Activated CD8-positive, alpha-beta T cell treated with anti-CD3 and anti-CD28 coated beads for 36 hours (primary cell): ENCODE measurements at regions not wholly inside any gene's neighbourhood (a gene's known extent, or its start where the extent isn't known, plus 50 kb on each side); places are given as distances from the start of the nearest gene placed in this dataset.

Experiments
- ATAC-seq: fragments of 200-7000 bp; cut with Tn5 transposase; one replicate; pipeline ENCODE4 v1.10.0; 2021; ENCODE audit warnings: mild to moderate bottlenecking, moderate library complexity
- CTCF ChIA-PET: fragments of 350-600 bp; sonication (Branson Sonifier 250); formaldehyde crosslinking; loops from one replicate; lab custom pipeline; 2021; ENCODE audit warnings: antibody characterized with exemption; lab: Charles Lee
- POLR2A ChIA-PET: fragments of 350-600 bp; sonication (Branson Sonifier 250); formaldehyde crosslinking; loops from one replicate; lab custom pipeline; 2021; ENCODE audit warnings: antibody characterized with exemption; lab: Charles Lee
- DNase-seq: peaks from one replicate; pipeline ENCODE4 v3.0.0-alpha.2; 2020
- H3K27ac Mint-ChIP-seq: one replicate; pipeline ENCODE4 v1.8.0; 2021; ENCODE audit warnings: mild to moderate bottlenecking, mixed read lengths
- H3K27me3 Mint-ChIP-seq: one replicate; pipeline ENCODE4 v1.8.0; 2021; ENCODE audit warnings: mixed read lengths
- H3K36me3 Mint-ChIP-seq: one replicate; pipeline ENCODE4 v1.8.0; 2021; ENCODE audit warnings: low read depth, mixed read lengths
- H3K4me1 Mint-ChIP-seq: one replicate; pipeline ENCODE4 v1.8.0; 2021; ENCODE audit warnings: low read depth, mixed read lengths
- H3K4me3 Mint-ChIP-seq: one replicate; pipeline ENCODE4 v1.8.0; 2021; ENCODE audit warnings: mild to moderate bottlenecking, moderate library complexity, mixed read lengths
- H3K9me3 Mint-ChIP-seq: one replicate; pipeline ENCODE4 v1.8.0; 2021; ENCODE audit warnings: mixed read lengths
- intact Hi-C: fragments of 100-400 bp; cut with micrococcal nuclease; formaldehyde crosslinking; loops from one replicate; pipeline ENCODE4 v1.10.0; 2022
- TF ChIP-seq, protein P1 (sequence below): fragments of 200-600 bp; IDR thresholded peaks from one replicate; pipeline ENCODE4 v1.8.0; 2022; ENCODE audit warnings: antibody characterized with exemption, mild to moderate bottlenecking

DNA sequence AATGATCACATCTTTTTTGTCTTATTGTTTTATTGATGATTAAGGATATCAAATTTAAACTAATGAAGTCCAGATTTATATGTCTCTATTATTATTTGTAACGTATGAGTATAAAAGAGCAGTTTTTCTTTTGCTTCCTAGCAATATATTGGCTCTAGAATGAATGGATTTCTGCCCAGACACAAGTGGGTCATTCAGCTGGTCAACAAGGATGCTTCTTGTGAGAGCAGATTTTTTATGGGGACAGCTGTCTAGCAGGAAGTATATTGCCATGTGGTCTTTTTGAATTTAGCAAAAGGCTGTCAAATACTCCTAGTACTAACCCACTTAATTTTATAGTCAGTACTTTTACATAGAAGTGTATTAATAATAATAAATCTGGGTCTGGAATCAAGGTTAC lies 1071.1 kb upstream of the FLRT2 start:
- Mint-ChIP-seq H3K4me3 (no peak overlapping the region), H3K27ac (no peak overlapping the region), H3K9me3 (peaks cover 3% of the 10 kb centered on the region), H3K36me3 (no peaks in the 10 kb centered on the region), H3K4me1 (no peaks in the 10 kb centered on the region), H3K27me3 (no peaks in the 10 kb centered on the region)
- POLR2A ChIA-PET: no interaction called here
- CTCF ChIA-PET: no interaction called here
- ATAC-seq (no peak), DNase-seq (no peak)
- intact Hi-C loops: no loop called here
- TF ChIP-seq, protein P1, sequence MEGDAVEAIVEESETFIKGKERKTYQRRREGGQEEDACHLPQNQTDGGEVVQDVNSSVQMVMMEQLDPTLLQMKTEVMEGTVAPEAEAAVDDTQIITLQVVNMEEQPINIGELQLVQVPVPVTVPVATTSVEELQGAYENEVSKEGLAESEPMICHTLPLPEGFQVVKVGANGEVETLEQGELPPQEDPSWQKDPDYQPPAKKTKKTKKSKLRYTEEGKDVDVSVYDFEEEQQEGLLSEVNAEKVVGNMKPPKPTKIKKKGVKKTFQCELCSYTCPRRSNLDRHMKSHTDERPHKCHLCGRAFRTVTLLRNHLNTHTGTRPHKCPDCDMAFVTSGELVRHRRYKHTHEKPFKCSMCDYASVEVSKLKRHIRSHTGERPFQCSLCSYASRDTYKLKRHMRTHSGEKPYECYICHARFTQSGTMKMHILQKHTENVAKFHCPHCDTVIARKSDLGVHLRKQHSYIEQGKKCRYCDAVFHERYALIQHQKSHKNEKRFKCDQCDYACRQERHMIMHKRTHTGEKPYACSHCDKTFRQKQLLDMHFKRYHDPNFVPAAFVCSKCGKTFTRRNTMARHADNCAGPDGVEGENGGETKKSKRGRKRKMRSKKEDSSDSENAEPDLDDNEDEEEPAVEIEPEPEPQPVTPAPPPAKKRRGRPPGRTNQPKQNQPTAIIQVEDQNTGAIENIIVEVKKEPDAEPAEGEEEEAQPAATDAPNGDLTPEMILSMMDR: no peak

GRCh38 chr14:84465880-84466279 lies 1064.1 kb upstream of the FLRT2 start:
- intact Hi-C loops: no loop called here
- Mint-ChIP-seq H3K4me3 (no peak overlapping the region), H3K9me3 (peaks cover 12% of the 10 kb centered on the region), H3K27me3 (no peaks in the 10 kb centered on the region), H3K36me3 (no peaks in the 10 kb centered on the region), H3K27ac (no peak overlapping the region), H3K4me1 (no peaks in the 10 kb centered on the region)
- DNase-seq: no peak
- no peak for ATAC-seq
- ChIA-PET POLR2A (no interaction called here), CTCF (no interaction called here)
- TF ChIP-seq, protein P1: no peak

DNA sequence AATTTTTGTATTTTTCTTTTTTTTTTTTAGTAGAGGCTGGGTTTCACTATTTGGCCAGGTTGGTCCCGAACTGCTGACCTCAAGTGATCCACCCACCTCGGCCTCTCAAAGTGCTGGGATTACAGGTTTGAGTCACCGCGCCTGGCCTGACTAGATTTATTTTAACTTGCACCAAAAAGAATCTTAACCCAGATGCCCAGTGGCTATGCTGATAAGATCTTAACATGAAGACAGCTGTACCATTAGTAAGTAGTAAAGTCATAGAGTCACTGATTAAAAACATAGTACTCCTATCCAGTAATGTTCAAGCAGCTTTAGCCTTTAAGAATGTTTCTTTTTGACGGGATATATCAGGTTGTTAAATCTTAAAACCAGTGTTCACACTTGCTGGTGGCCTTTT lies 1061.8 kb upstream of the FLRT2 start:
- TF ChIP-seq, protein P1: no peak
- Mint-ChIP-seq H3K27me3 (no peaks in the 10 kb centered on the region), H3K36me3 (no peaks in the 10 kb centered on the region), H3K27ac (no peak overlapping the region), H3K4me3 (no peak overlapping the region), H3K4me1 (no peaks in the 10 kb centered on the region), H3K9me3 (peaks cover 12% of the 10 kb centered on the region)
- DNase-seq: no peak
- intact Hi-C loops: no loop called here
- CTCF ChIA-PET: no interaction called here
- POLR2A ChIA-PET: no interaction called here
- ATAC-seq: no peak

GRCh38 chr14:84477996-84478395 lies 1051.9 kb upstream of the FLRT2 start:
- no peak for ATAC-seq
- Mint-ChIP-seq H3K27ac (no peak overlapping the region), H3K4me1 (no peaks in the 10 kb centered on the region), H3K27me3 (no peaks in the 10 kb centered on the region), H3K36me3 (no peaks in the 10 kb centered on the region), H3K9me3 (peaks cover 3% of the 10 kb centered on the region), H3K4me3 (no peak overlapping the region)
- CTCF ChIA-PET: no interaction called here
- TF ChIP-seq, protein P1: no peak
- intact Hi-C loops: no loop called here
- POLR2A ChIA-PET: no interaction called here
- DNase-seq: no peak

DNA sequence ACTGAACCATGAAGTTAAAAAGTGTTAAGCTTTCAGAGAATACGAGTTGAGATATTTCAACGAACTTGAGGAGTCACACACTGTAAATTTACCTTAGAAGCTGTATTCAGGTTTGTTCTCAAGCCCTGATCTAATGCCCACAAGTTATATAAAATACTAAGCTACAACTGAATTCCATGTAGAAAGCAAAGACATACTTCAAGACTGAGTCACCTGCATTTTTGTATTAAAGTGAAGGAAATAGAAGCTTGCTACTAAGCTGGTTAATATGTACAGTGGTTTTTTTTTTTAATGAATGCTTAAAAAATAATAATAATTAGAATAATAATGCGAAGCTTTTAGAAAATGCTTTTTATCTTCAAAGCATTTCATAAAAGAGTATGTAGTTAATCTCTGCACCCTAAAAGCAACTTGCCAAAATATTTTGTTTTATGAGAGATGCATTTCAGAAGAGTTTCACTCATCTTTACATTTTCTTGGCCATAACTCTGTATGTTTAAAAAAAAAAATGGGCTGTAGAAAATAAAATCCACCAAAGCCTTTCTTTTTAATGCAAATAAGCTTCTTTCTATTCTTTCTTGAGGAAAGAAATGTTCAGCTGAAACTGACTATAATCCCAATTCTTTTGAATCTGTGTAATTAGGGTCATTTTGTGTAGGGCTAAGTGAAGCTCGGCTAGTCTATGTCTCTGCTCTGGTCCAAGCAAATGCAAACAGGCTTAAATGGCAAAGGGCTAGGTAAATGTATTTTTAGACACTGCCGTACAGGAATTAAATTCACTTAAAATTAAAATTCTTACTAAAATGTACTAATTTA lies 1047.5 kb upstream of the FLRT2 start:
- peaks cover 3% of the 10 kb centered on the region for H3K9me3 Mint-ChIP-seq
- intact Hi-C loops: no loop called here
- TF ChIP-seq, protein P1: no peak
- no peaks in the 10 kb centered on the region for H3K4me1 Mint-ChIP-seq
- no peaks in the 10 kb centered on the region for H3K36me3 Mint-ChIP-seq
- ATAC-seq (no peak), DNase-seq (no peak)
- ChIA-PET CTCF (no interaction called here), POLR2A (no interaction called here)
- no peak overlapping the region for H3K27ac Mint-ChIP-seq
- no peak overlapping the region for H3K4me3 Mint-ChIP-seq
- H3K27me3 Mint-ChIP-seq: no peaks in the 10 kb centered on the region
